ENCODE measurements at regions not wholly inside any gene's neighbourhood (a gene's known extent, or its start where the extent isn't known, plus 50 kb on each side); places are given as distances from the start of the nearest gene placed in this dataset.

- no peak for DNase-seq
Measured at GRCh38 chr10:24152270-24152669, 56.7 kb upstream of the KIAA1217 start.

GRCh38 chr10:24153031-24153430 is 55.9 kb upstream of the KIAA1217 start:
- no peak for DNase-seq

GRCh38 chr10:24153537-24153936 is 55.4 kb upstream of the KIAA1217 start:
- DNase-seq = no peak

- no peak for DNase-seq
Measured at GRCh38 chr10:24156686-24157085, 52.3 kb upstream of the KIAA1217 start.

- no peak for DNase-seq
Measured at GRCh38 chr10:24157567-24157966, 51.4 kb upstream of the KIAA1217 start.
